ENCODE measurements at regions not wholly inside any gene's neighbourhood (a gene's known extent, or its start where the extent isn't known, plus 50 kb on each side); places are given as distances from the start of the nearest gene placed in this dataset.

GRCh38 chr17:13665872-13666635 lies 64.3 kb upstream of the HS3ST3A1 start:
- Histone ChIP-seq H3K9me3 (ENCODE audit: insufficient read depth in 2 of 2, low read depth in 1 of 2, low read length in 1 of 2) (no peaks in the 10 kb centered on the region; a peak in 1 of 4 replicates), H3K4ac (replicated peaks; ENCODE audit: insufficient read length, low read depth, low read length) (no peak overlapping the region), H2BK20ac (ENCODE audit: low read length) (no peak overlapping the region), H4K5ac (ENCODE audit: insufficient read length, low read depth, low read length) (no peak overlapping the region), H2BK15ac (ENCODE audit: low read length) (no peak overlapping the region), H3K79me2 (ENCODE audit: control insufficient read depth in 1 of 2, insufficient read depth in 2 of 2, low read length in 2 of 2) (no peaks in the 10 kb centered on the region), H4K8ac (ENCODE audit: extremely low read depth, insufficient read depth, low read length) (no peak overlapping the region), H3K23me2 (ENCODE audit: low read depth, low read length) (no peaks in the 10 kb centered on the region), H3K9ac (replicated peaks in 1 of 4; ENCODE audit: extremely low read depth in 1 of 4, low read depth in 3 of 4, low read length in 3 of 4) (no peak overlapping the region), H3K27me3 (replicated peaks in 1 of 4; ENCODE audit: control insufficient read depth in 3 of 4, extremely low read depth in 1 of 4, insufficient read depth in 3 of 4, low read length in 3 of 4) (no peaks in the 10 kb centered on the region; a peak in 1 of 7 replicates), H2BK5ac (ENCODE audit: low read depth, low read length) (no peak overlapping the region), H3K27ac (ENCODE audit: low read depth, low read length) (no peak overlapping the region), H2AK5ac (ENCODE audit: low read depth, low read length) (no peak overlapping the region), H3K56ac (replicated peaks; ENCODE audit: insufficient read length, low read depth, low read length) (no peak overlapping the region), H3K4me2 (ENCODE audit: insufficient read depth in 1 of 2, low read depth in 2 of 2, low read length in 2 of 2) (no peak overlapping the region), H4K91ac (replicated peaks; ENCODE audit: insufficient read length, low read length) (no peak overlapping the region), H2BK120ac (replicated peaks; ENCODE audit: low read depth, low read length) (no peak overlapping the region), H3K14ac (ENCODE audit: insufficient read length) (no peak overlapping the region), H3K4me1 (replicated peaks in 1 of 4; ENCODE audit: control insufficient read depth in 3 of 4, insufficient read depth in 4 of 4, low read length in 3 of 4) (0 out of 7 replicates have a peak, but pooled peaks cover 0 to 2% (median 0%) of the 10 kb centered on the region in 4 experiments), H2BK12ac (ENCODE audit: low read depth, low read length) (no peak overlapping the region), H4K20me1 (replicated peaks in 1 of 2; ENCODE audit: control insufficient read depth in 1 of 2, insufficient read depth in 2 of 2, low read length in 2 of 2) (no peaks in the 10 kb centered on the region), H3K4me3 (ENCODE audit: extremely low read depth in 1 of 4, insufficient read depth in 2 of 4, low read depth in 3 of 4, low read length in 4 of 4) (no peak overlapping the region), H3K79me1 (ENCODE audit: low read depth, low read length) (no peaks in the 10 kb centered on the region), H3K18ac (ENCODE audit: extremely low read depth, low read length) (no peak overlapping the region), H2AFZ (ENCODE audit: low read length) (no peak overlapping the region), H3K23ac (ENCODE audit: insufficient read length) (no peak overlapping the region), H3K36me3 (ENCODE audit: control insufficient read depth in 2 of 4, insufficient read depth in 4 of 4, low read length in 3 of 4) (no peaks in the 10 kb centered on the region)
- POLR2A ChIA-PET (ENCODE audit: partially characterized antibody) = no interaction called here
- no peak for FAIRE-seq
- CTCF ChIA-PET (ENCODE audit: partially characterized antibody) = no interaction called here
- WGBS, 2 experiments (ENCODE audit: extremely low coverage in 1 of 2, insufficient coverage in 1 of 2, insufficient read length in 1 of 2, insufficient replicate concordance in 2 of 2, low coverage in 1 of 2, low lambda C conversion rate in 2 of 2, missing lambda C conversion rate in 1 of 2) = 87% methylated on average over 21 of the region's 21 CpGs; no CpG with 5 or more reads in 1 of the 2 experiments
- DNase-seq (ENCODE audit: low read depth in 1 of 2, low spot score in 2 of 2) = no peak
- no peak for TF ChIP-seq ZNF274 (IDR thresholded peaks at IDR 0.05; ENCODE audit: borderline replicate concordance, extremely low read depth, low read length)
- no peak for TF ChIP-seq BRCA1 (IDR thresholded peaks at IDR 0.05; ENCODE audit: low read depth, low read length)
- no peak for TF ChIP-seq RFX5 (IDR thresholded peaks at IDR 0.05; ENCODE audit: borderline replicate concordance, low read depth, low read length)
- TF ChIP-seq HDAC6 (IDR thresholded peaks at IDR 0.05; ENCODE audit: low read depth, low read length) = no peak
- TF ChIP-seq E2F6 (IDR thresholded peaks at IDR 0.05) = no peak
- no peak for TF ChIP-seq GTF2F1 (IDR thresholded peaks at IDR 0.05; ENCODE audit: borderline replicate concordance, low read depth, low read length)
- no peak for TF ChIP-seq KDM5A (IDR thresholded peaks at IDR 0.05; ENCODE audit: low read length)
- no peak for TF ChIP-seq YY1 (IDR thresholded peaks at IDR 0.05; ENCODE audit: low read depth, low read length)
- no peak for TF ChIP-seq ATF2 (IDR thresholded peaks at IDR 0.05; ENCODE audit: low read length)
- no peak for TF ChIP-seq ASH2L (IDR thresholded peaks at IDR 0.05; ENCODE audit: low read length)

All from H1 (cell line).